ENCODE measurements at regions not wholly inside any gene's neighbourhood (a gene's known extent, or its start where the extent isn't known, plus 50 kb on each side); places are given as distances from the start of the nearest gene placed in this dataset.

- no peak overlapping the region for H3K27ac Mint-ChIP-seq
- no peaks in the 10 kb centered on the region for H3K36me3 Mint-ChIP-seq (ENCODE audit: low read depth)
- H3K27me3 Mint-ChIP-seq: peaks cover 5% of the 10 kb centered on the region
- H3K4me3 Mint-ChIP-seq: no peak overlapping the region
- no peak for DNase-seq
- H3K4me1 Mint-ChIP-seq (ENCODE audit: low read depth): no peaks in the 10 kb centered on the region
- H3K9me3 Mint-ChIP-seq: no peaks in the 10 kb centered on the region
Measured at GRCh38 chr7:145016068-145016467, 180.2 kb upstream of the TPK1 start.

- Mint-ChIP-seq H3K27me3 (peaks cover 7% of the 10 kb centered on the region), H3K36me3 (ENCODE audit: low read depth) (no peaks in the 10 kb centered on the region), H3K4me1 (ENCODE audit: low read depth) (no peaks in the 10 kb centered on the region), H3K9me3 (no peaks in the 10 kb centered on the region), H3K27ac (no peak overlapping the region), H3K4me3 (no peak overlapping the region)
- no peak for DNase-seq
Measured at GRCh38 chr7:145009876-145010275, 174.0 kb upstream of the TPK1 start.

GRCh38 chr7:145005601-145006000, 169.7 kb upstream of the TPK1 start:
- peaks cover 3% of the 10 kb centered on the region for H3K9me3 Mint-ChIP-seq
- no peak overlapping the region for H3K27ac Mint-ChIP-seq
- DNase-seq: no peak
- H3K27me3 Mint-ChIP-seq: peaks cover 7% of the 10 kb centered on the region
- peaks cover 5% of the 10 kb centered on the region for H3K4me1 Mint-ChIP-seq (ENCODE audit: low read depth)
- H3K36me3 Mint-ChIP-seq (ENCODE audit: low read depth): no peaks in the 10 kb centered on the region
- H3K4me3 Mint-ChIP-seq: no peak overlapping the region

GRCh38 chr7:144997512-144997911, 161.7 kb upstream of the TPK1 start:
- DNase-seq: no peak
- Mint-ChIP-seq H3K27ac (no peak overlapping the region), H3K9me3 (peaks cover 26% of the 10 kb centered on the region), H3K4me1 (ENCODE audit: low read depth) (peaks cover 9% of the 10 kb centered on the region), H3K4me3 (no peak overlapping the region), H3K36me3 (ENCODE audit: low read depth) (peaks cover 2% of the 10 kb centered on the region), H3K27me3 (no peaks in the 10 kb centered on the region)

GRCh38 chr7:144995495-144995894, 159.6 kb upstream of the TPK1 start:
- Mint-ChIP-seq H3K36me3 (ENCODE audit: low read depth) (peaks cover 2% of the 10 kb centered on the region), H3K27me3 (no peaks in the 10 kb centered on the region), H3K9me3 (peaks cover 24% of the 10 kb centered on the region), H3K27ac (no peak overlapping the region), H3K4me1 (ENCODE audit: low read depth) (peaks cover 9% of the 10 kb centered on the region), H3K4me3 (no peak overlapping the region)
- DNase-seq: no peak

- no peaks in the 10 kb centered on the region for H3K36me3 Mint-ChIP-seq (ENCODE audit: low read depth)
- no peak overlapping the region for H3K27ac Mint-ChIP-seq
- peaks cover 8% of the 10 kb centered on the region for H3K9me3 Mint-ChIP-seq
- no peak overlapping the region for H3K4me3 Mint-ChIP-seq
- DNase-seq: no peak
- no peaks in the 10 kb centered on the region for H3K27me3 Mint-ChIP-seq
- peaks cover 9% of the 10 kb centered on the region for H3K4me1 Mint-ChIP-seq (ENCODE audit: low read depth)
Measured at GRCh38 chr7:144991041-144991440, 155.2 kb upstream of the TPK1 start.

- no peak for DNase-seq
- H3K27me3 Mint-ChIP-seq: no peaks in the 10 kb centered on the region
- no peaks in the 10 kb centered on the region for H3K9me3 Mint-ChIP-seq
- no peak overlapping the region for H3K27ac Mint-ChIP-seq
- H3K4me1 Mint-ChIP-seq (ENCODE audit: low read depth): no peaks in the 10 kb centered on the region
- no peak overlapping the region for H3K4me3 Mint-ChIP-seq
- no peaks in the 10 kb centered on the region for H3K36me3 Mint-ChIP-seq (ENCODE audit: low read depth)
Measured at GRCh38 chr7:144987686-144988085, 151.8 kb upstream of the TPK1 start.

GRCh38 chr7:144982133-144982532, 146.3 kb upstream of the TPK1 start:
- Mint-ChIP-seq H3K9me3 (peaks cover 5% of the 10 kb centered on the region), H3K4me3 (no peak overlapping the region), H3K4me1 (ENCODE audit: low read depth) (no peaks in the 10 kb centered on the region), H3K36me3 (ENCODE audit: low read depth) (no peaks in the 10 kb centered on the region), H3K27me3 (no peaks in the 10 kb centered on the region), H3K27ac (no peak overlapping the region)
- no peak for DNase-seq

GRCh38 chr7:144975882-144976281, 140.0 kb upstream of the TPK1 start:
- Mint-ChIP-seq H3K27ac (no peak overlapping the region), H3K4me3 (no peak overlapping the region), H3K9me3 (peaks cover 5% of the 10 kb centered on the region), H3K36me3 (ENCODE audit: low read depth) (no peaks in the 10 kb centered on the region), H3K27me3 (peaks cover 3% of the 10 kb centered on the region), H3K4me1 (ENCODE audit: low read depth) (no peaks in the 10 kb centered on the region)
- no peak for DNase-seq

- H3K4me3 Mint-ChIP-seq: no peak overlapping the region
- no peak for DNase-seq
- H3K27me3 Mint-ChIP-seq: peaks cover 3% of the 10 kb centered on the region
- H3K4me1 Mint-ChIP-seq (ENCODE audit: low read depth): no peaks in the 10 kb centered on the region
- no peaks in the 10 kb centered on the region for H3K36me3 Mint-ChIP-seq (ENCODE audit: low read depth)
- H3K9me3 Mint-ChIP-seq: no peaks in the 10 kb centered on the region
- no peak overlapping the region for H3K27ac Mint-ChIP-seq
Measured at GRCh38 chr7:144969787-144970186, 133.9 kb upstream of the TPK1 start.

- no peak for DNase-seq
- H3K27ac Mint-ChIP-seq: no peak overlapping the region
- peaks cover under 1% of the 10 kb centered on the region for H3K4me1 Mint-ChIP-seq (ENCODE audit: low read depth)
- no peaks in the 10 kb centered on the region for H3K9me3 Mint-ChIP-seq
- no peaks in the 10 kb centered on the region for H3K27me3 Mint-ChIP-seq
- H3K36me3 Mint-ChIP-seq (ENCODE audit: low read depth): no peaks in the 10 kb centered on the region
- H3K4me3 Mint-ChIP-seq: no peak overlapping the region
Measured at GRCh38 chr7:144960763-144961162, 124.9 kb upstream of the TPK1 start.

- H3K27me3 Mint-ChIP-seq: no peaks in the 10 kb centered on the region
- no peak for DNase-seq
- H3K36me3 Mint-ChIP-seq (ENCODE audit: low read depth): no peaks in the 10 kb centered on the region
- H3K4me1 Mint-ChIP-seq (ENCODE audit: low read depth): peaks cover 3% of the 10 kb centered on the region
- no peak overlapping the region for H3K27ac Mint-ChIP-seq
- H3K9me3 Mint-ChIP-seq: peaks cover 10% of the 10 kb centered on the region
- H3K4me3 Mint-ChIP-seq: no peak overlapping the region
Measured at GRCh38 chr7:144957998-144958397, 122.1 kb upstream of the TPK1 start.

- H3K27ac Mint-ChIP-seq: no peak overlapping the region
- H3K27me3 Mint-ChIP-seq: no peaks in the 10 kb centered on the region
- H3K4me1 Mint-ChIP-seq (ENCODE audit: low read depth): peaks cover 3% of the 10 kb centered on the region
- no peaks in the 10 kb centered on the region for H3K36me3 Mint-ChIP-seq (ENCODE audit: low read depth)
- H3K9me3 Mint-ChIP-seq: peaks cover 10% of the 10 kb centered on the region
- no peak for DNase-seq
- no peak overlapping the region for H3K4me3 Mint-ChIP-seq
Measured at GRCh38 chr7:144955422-144955821, 119.6 kb upstream of the TPK1 start.

- Mint-ChIP-seq H3K4me3 (no peak overlapping the region), H3K9me3 (no peaks in the 10 kb centered on the region), H3K27ac (no peak overlapping the region), H3K27me3 (peaks cover 9% of the 10 kb centered on the region), H3K36me3 (ENCODE audit: low read depth) (no peaks in the 10 kb centered on the region), H3K4me1 (ENCODE audit: low read depth) (no peaks in the 10 kb centered on the region)
- no peak for DNase-seq
Measured at GRCh38 chr7:144941127-144941526, 105.3 kb upstream of the TPK1 start.

- H3K27me3 Mint-ChIP-seq: peaks cover 9% of the 10 kb centered on the region
- no peaks in the 10 kb centered on the region for H3K4me1 Mint-ChIP-seq (ENCODE audit: low read depth)
- no peaks in the 10 kb centered on the region for H3K36me3 Mint-ChIP-seq (ENCODE audit: low read depth)
- no peak overlapping the region for H3K4me3 Mint-ChIP-seq
- DNase-seq: no peak
- H3K9me3 Mint-ChIP-seq: no peaks in the 10 kb centered on the region
- no peak overlapping the region for H3K27ac Mint-ChIP-seq
Measured at GRCh38 chr7:144937199-144937598, 101.3 kb upstream of the TPK1 start.

GRCh38 chr7:144936314-144936713, 100.5 kb upstream of the TPK1 start:
- no peaks in the 10 kb centered on the region for H3K36me3 Mint-ChIP-seq (ENCODE audit: low read depth)
- H3K4me1 Mint-ChIP-seq (ENCODE audit: low read depth): no peaks in the 10 kb centered on the region
- no peak for DNase-seq
- no peak overlapping the region for H3K4me3 Mint-ChIP-seq
- H3K9me3 Mint-ChIP-seq: no peaks in the 10 kb centered on the region
- no peak overlapping the region for H3K27ac Mint-ChIP-seq
- H3K27me3 Mint-ChIP-seq: peaks cover 9% of the 10 kb centered on the region

Data from activated T-cell treated with anti-CD3 and anti-CD28 coated beads, Interleukin-2, amount 50 U/mL, for 24 hours (primary cell).